Type B pancreatic cell (in vitro differentiated cells): ENCODE measurements at regions not wholly inside any gene's neighbourhood (a gene's known extent, or its start where the extent isn't known, plus 50 kb on each side); places are given as distances from the start of the nearest gene placed in this dataset.

Experiments
- DNase-seq: peaks from one replicate; pipeline ENCODE4 v3.0.0; 2021; ENCODE audit warnings: mixed read lengths; ENCODE audit not compliant: unreplicated experiment; ENCODE audit errors: extremely low spot score
- H3K27ac Mint-ChIP-seq: 2 replicates; pipeline ENCODE4 v1.8.0; 2021; ENCODE audit warnings: mild to moderate bottlenecking, mixed read lengths
- H3K27me3 Mint-ChIP-seq: 2 replicates; pipeline ENCODE4 v1.8.0; 2021; ENCODE audit warnings: mixed read lengths
- H3K36me3 Mint-ChIP-seq: 2 replicates; pipeline ENCODE4 v1.8.0; 2021; ENCODE audit warnings: mixed read lengths
- H3K4me1 Mint-ChIP-seq: one replicate; pipeline ENCODE4 v1.8.0; 2021; ENCODE audit warnings: mixed read lengths; ENCODE audit not compliant: unreplicated experiment
- H3K4me3 Mint-ChIP-seq: 2 replicates; pipeline ENCODE4 v1.8.0; 2021; ENCODE audit warnings: mild to moderate bottlenecking, mixed read lengths
- H3K9me3 Mint-ChIP-seq: 2 replicates; pipeline ENCODE4 v1.8.0; 2021; ENCODE audit warnings: mixed read lengths
- TF ChIP-seq, protein P1 (sequence below): fragments of 200-600 bp; sonication (generic); conservative IDR thresholded peaks from 2 replicates; pipeline ENCODE4 v1.5.0; 2021; ENCODE audit warnings: antibody characterized with exemption, mild to moderate bottlenecking

DNA sequence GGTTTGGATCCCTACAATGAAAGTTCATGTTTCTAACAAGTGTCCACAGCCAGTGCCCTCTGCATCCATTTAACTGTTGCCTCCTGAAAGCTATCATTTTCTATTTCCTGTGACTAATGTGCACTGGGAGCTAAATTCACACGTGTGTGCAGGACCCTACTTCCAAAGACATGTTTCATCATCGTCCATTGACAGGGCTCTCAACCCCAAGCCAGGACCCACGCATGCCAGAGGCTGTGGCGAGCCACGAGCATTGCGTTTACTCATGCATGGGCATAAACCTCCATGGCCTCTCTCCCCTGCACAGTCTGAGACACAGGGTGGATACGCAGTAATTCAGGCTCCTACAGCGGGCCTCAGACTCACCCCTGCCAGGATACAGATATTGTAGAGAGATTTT lies 153.2 kb downstream of the MAFB start:
- peaks cover 6% of the 10 kb centered on the region for H3K27me3 Mint-ChIP-seq
- peaks cover 14% of the 10 kb centered on the region for H3K9me3 Mint-ChIP-seq
- H3K36me3 Mint-ChIP-seq = peaks cover 4% of the 10 kb centered on the region
- TF ChIP-seq, protein P1, sequence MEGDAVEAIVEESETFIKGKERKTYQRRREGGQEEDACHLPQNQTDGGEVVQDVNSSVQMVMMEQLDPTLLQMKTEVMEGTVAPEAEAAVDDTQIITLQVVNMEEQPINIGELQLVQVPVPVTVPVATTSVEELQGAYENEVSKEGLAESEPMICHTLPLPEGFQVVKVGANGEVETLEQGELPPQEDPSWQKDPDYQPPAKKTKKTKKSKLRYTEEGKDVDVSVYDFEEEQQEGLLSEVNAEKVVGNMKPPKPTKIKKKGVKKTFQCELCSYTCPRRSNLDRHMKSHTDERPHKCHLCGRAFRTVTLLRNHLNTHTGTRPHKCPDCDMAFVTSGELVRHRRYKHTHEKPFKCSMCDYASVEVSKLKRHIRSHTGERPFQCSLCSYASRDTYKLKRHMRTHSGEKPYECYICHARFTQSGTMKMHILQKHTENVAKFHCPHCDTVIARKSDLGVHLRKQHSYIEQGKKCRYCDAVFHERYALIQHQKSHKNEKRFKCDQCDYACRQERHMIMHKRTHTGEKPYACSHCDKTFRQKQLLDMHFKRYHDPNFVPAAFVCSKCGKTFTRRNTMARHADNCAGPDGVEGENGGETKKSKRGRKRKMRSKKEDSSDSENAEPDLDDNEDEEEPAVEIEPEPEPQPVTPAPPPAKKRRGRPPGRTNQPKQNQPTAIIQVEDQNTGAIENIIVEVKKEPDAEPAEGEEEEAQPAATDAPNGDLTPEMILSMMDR = no peak
- no peak overlapping the region for H3K4me3 Mint-ChIP-seq
- no peak for DNase-seq
- H3K27ac Mint-ChIP-seq = no peak overlapping the region
- no peaks in the 10 kb centered on the region for H3K4me1 Mint-ChIP-seq

DNA sequence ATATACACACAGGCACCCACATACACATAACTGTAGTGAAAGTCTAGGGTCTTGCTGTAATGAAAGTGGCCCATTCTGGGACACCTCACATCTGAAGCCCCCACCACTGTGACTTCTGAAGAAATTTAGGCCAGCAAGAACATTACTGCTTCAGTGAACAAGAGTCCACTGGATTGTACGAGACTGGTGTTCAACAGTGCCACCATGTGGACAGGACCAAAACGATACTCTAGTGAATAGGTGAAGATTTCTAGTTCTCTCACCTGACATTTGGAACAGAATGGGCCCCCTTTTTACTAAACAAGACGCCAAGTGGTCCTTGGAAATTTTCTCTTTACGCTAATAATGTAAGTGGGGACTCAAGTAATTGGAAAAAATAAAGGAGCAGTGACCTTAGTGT lies 156.9 kb downstream of the MAFB start:
- TF ChIP-seq, protein P1 = peak; percentile 62
- no peaks in the 10 kb centered on the region for H3K4me1 Mint-ChIP-seq
- H3K36me3 Mint-ChIP-seq = peaks cover 5% of the 10 kb centered on the region
- peaks cover 2% of the 10 kb centered on the region for H3K27me3 Mint-ChIP-seq
- H3K4me3 Mint-ChIP-seq = no peak overlapping the region
- no peak overlapping the region for H3K27ac Mint-ChIP-seq
- peaks cover 15% of the 10 kb centered on the region for H3K9me3 Mint-ChIP-seq
- no peak for DNase-seq

DNA sequence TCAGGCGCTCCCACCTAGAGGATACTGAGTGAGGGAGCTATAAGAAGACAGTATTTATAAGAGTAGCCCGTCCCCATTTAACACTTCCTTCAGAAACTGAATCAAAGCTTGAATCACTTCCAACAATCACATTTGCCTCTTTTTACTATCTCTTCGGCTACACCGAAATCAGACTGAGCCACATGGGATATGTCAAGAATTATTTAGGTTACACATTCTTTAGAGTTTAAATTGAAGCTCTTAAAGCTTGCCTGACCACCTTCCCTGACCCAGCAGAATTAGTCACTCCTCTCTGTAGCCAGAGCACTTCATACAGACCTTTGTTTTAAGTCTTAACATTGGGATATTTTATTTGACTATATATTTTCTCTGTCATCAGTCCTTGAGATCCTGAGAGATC lies 163.7 kb downstream of the MAFB start:
- H3K36me3 Mint-ChIP-seq = no peaks in the 10 kb centered on the region
- TF ChIP-seq, protein P1 = no peak
- peaks cover 6% of the 10 kb centered on the region for H3K9me3 Mint-ChIP-seq
- no peak for DNase-seq
- H3K4me3 Mint-ChIP-seq = no peak overlapping the region
- H3K4me1 Mint-ChIP-seq = no peaks in the 10 kb centered on the region
- H3K27me3 Mint-ChIP-seq = peaks cover 13% of the 10 kb centered on the region
- H3K27ac Mint-ChIP-seq = no peak overlapping the region

DNA sequence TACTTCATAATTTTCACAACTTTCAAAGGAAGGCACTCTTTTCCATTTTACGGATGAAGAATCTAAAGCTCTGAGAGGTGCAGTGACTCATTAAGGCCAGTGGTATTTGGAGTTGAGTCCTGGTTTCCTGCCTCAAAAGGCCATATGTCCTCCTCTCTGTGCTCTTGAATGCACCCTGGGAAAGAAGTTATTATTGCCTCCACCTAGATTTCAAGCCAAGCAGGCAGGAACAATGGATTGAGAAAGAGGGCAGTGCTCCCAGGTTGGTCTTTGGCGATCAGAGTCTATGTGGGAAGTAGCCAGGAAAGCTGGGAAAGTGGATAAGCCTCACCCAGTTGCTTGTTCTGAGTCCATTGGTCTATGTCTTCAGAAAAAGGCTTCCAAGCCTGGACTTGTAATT lies 165.0 kb downstream of the MAFB start:
- Mint-ChIP-seq H3K9me3 (peaks cover 6% of the 10 kb centered on the region), H3K27me3 (peaks cover 13% of the 10 kb centered on the region), H3K4me3 (no peak overlapping the region), H3K4me1 (no peaks in the 10 kb centered on the region), H3K36me3 (no peaks in the 10 kb centered on the region), H3K27ac (no peak overlapping the region)
- DNase-seq = no peak
- TF ChIP-seq, protein P1 = no peak

DNA sequence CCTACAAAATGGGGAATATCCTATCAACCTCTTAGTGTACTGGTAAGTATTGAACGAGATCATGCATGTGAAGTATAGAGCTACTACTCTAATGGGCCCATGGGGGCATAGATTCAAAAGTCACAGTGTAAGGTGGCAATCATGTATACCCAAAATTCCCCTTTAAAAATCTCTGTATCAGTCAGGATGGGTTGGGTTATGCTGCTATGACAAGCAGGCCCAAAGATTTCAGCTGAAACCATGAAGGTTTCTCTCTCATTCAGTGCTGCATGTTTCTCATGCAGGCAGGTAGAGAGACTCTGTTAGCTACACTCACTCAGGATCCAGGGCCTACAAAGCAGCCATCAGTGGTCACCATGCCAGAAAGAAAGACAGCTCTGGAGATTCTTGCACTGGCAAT lies 166.6 kb downstream of the MAFB start:
- Mint-ChIP-seq H3K36me3 (no peaks in the 10 kb centered on the region), H3K27ac (no peak overlapping the region), H3K4me3 (no peak overlapping the region), H3K27me3 (peaks cover 16% of the 10 kb centered on the region), H3K9me3 (peaks cover 6% of the 10 kb centered on the region), H3K4me1 (no peaks in the 10 kb centered on the region)
- TF ChIP-seq, protein P1 = no peak
- DNase-seq = no peak

DNA sequence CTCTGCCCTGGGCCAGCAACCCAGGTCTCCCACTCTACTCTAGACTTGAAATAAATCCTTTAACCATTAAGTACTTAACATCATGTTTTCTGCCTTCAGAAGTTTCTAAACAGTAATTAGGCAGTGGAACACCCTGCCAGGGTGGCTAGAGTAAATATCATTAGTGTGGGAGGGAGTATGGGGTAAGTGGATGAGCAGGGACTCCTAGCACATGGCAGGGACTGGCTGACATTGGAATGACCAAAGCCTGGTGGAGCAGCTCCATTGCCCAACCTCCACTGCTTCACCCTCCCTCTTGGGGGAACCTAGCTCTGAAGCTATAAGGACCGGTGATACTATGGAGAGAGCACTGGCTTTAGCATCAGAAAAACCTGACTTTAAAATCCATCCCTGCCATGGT lies 167.1 kb downstream of the MAFB start:
- H3K9me3 Mint-ChIP-seq = peaks cover 6% of the 10 kb centered on the region
- H3K36me3 Mint-ChIP-seq = no peaks in the 10 kb centered on the region
- no peak overlapping the region for H3K27ac Mint-ChIP-seq
- no peak overlapping the region for H3K4me3 Mint-ChIP-seq
- no peak for DNase-seq
- TF ChIP-seq, protein P1 = no peak
- H3K27me3 Mint-ChIP-seq = peaks cover 13% of the 10 kb centered on the region
- H3K4me1 Mint-ChIP-seq = no peaks in the 10 kb centered on the region
